IMR-90 (cell line): ENCODE measurements at regions not wholly inside any gene's neighbourhood (a gene's known extent, or its start where the extent isn't known, plus 50 kb on each side); places are given as distances from the start of the nearest gene placed in this dataset.

ENCODE experiments used
- CEBPB ChIP-seq: IDR thresholded peaks from 2 replicates; pipeline ENCODE4 v1.6.1; 2012; ENCODE audit warnings: low read depth, low read length, improper control_type of control experiment
- CTCF ChIP-seq: conservative IDR thresholded peaks from 2 replicates; pipeline ENCODE4 v1.5.1; 2012; ENCODE audit warnings: mild to moderate bottlenecking, low read depth, low read length, improper control_type of control experiment
- ELK1 ChIP-seq: fragments of 150-350 bp; IDR thresholded peaks from 2 replicates; pipeline ENCODE4 v1.6.1; 2016; ENCODE audit warnings: low read depth, mild to moderate bottlenecking, low read length, moderate library complexity, borderline replicate concordance
- FOS ChIP-seq: fragments of 150-350 bp; IDR thresholded peaks from 2 replicates; pipeline ENCODE4 v1.6.1; 2016; ENCODE audit warnings: low read depth, low read length
- MAFK ChIP-seq: IDR thresholded peaks from 2 replicates; pipeline ENCODE4 v1.6.1; 2012; ENCODE audit warnings: low read depth, low read length, improper control_type of control experiment
- MAZ ChIP-seq: IDR thresholded peaks from 2 replicates; pipeline ENCODE4 v1.6.1; 2012; ENCODE audit warnings: low read depth, mild to moderate bottlenecking, low read length, improper control_type of control experiment, moderate library complexity, borderline replicate concordance
- POLR2A ChIP-seq: IDR thresholded peaks from 2 replicates; pipeline ENCODE4 v1.6.1; 2012; ENCODE audit warnings: mild to moderate bottlenecking, low read depth, low read length
- RAD21 ChIP-seq: IDR thresholded peaks from 2 replicates; pipeline ENCODE4 v1.6.1; 2012; ENCODE audit warnings: low read length, improper control_type of control experiment
- RFX5 ChIP-seq: IDR thresholded peaks from 2 replicates; pipeline ENCODE4 v1.8.0; 2012; ENCODE audit warnings: low read depth, mild to moderate bottlenecking, low read length, moderate library complexity
- SMC3 ChIP-seq: fragments of 150-350 bp; IDR thresholded peaks from 2 replicates; pipeline ENCODE4 v1.6.1; 2016; ENCODE audit warnings: low read depth, mild to moderate bottlenecking, antibody characterized with exemption, low read length, moderate library complexity

GRCh38 chr13:111938741-111939665, 127.9 kb upstream of the SOX1 start:
- no peak for TF ChIP-seq POLR2A
- no peak for TF ChIP-seq CTCF
- no peak for TF ChIP-seq RAD21
- no peak for TF ChIP-seq MAZ
- no peak for TF ChIP-seq SMC3
- TF ChIP-seq ELK1 = no peak
- no peak for TF ChIP-seq MAFK
- no peak for TF ChIP-seq FOS
- no peak for TF ChIP-seq RFX5
- TF ChIP-seq CEBPB = no peak
